Transverse colon (tissue), 3 donors: ENCODE measurements at regions not wholly inside any gene's neighbourhood (a gene's known extent, or its start where the extent isn't known, plus 50 kb on each side); places are given as distances from the start of the nearest gene placed in this dataset.

Source experiments
- POLR2A ChIP-seq: fragments of 450-650 bp; IDR thresholded peaks from one replicate; pipeline ENCODE4 v1.6.1; 2016; ENCODE audit warnings: antibody characterized with exemption, mild to moderate bottlenecking, moderate library complexity
- TF ChIP-seq, protein P1 (sequence below), 5 experiments: fragments of 200-600 bp in 3 of 5; fragments of 450-650 bp in 2 of 5; sonication (generic) in 3 of 5; IDR thresholded peaks; 1 replicate in 2 of 5; 2 replicates in 3 of 5; pipeline ENCODE4 v1.5.1; 2016 to 2017; ENCODE audit warnings: antibody characterized with exemption in 5 of 5, inconsistent platforms in 3 of 5, mild to moderate bottlenecking in 2 of 5, moderate library complexity in 1 of 5

DNA sequence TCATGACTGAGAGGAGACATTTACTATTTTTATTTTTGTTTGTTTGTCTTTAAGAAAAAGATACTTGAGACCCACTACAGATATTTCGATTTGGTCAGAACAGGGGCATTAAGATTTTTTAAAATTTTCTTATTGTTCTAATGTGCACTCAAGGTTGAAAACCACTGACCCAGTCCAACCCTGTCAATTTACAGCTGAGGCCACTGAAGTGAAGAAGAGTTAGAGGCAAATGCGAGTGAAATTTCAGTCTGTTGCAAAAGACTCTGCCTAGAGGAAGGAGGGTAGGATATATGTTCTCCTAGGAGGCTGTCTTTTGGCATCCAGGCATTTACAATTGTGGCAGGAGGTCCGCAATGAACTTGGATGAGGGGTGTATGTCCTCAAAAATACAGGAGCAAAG, 396.3 kb downstream of the RPS24 start:
- no peak for TF ChIP-seq POLR2A
- TF ChIP-seq, protein P1, sequence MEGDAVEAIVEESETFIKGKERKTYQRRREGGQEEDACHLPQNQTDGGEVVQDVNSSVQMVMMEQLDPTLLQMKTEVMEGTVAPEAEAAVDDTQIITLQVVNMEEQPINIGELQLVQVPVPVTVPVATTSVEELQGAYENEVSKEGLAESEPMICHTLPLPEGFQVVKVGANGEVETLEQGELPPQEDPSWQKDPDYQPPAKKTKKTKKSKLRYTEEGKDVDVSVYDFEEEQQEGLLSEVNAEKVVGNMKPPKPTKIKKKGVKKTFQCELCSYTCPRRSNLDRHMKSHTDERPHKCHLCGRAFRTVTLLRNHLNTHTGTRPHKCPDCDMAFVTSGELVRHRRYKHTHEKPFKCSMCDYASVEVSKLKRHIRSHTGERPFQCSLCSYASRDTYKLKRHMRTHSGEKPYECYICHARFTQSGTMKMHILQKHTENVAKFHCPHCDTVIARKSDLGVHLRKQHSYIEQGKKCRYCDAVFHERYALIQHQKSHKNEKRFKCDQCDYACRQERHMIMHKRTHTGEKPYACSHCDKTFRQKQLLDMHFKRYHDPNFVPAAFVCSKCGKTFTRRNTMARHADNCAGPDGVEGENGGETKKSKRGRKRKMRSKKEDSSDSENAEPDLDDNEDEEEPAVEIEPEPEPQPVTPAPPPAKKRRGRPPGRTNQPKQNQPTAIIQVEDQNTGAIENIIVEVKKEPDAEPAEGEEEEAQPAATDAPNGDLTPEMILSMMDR (IDR thresholded peaks at IDR 0.05): no peak
